Omental fat pad (tissue), 3 donors: ENCODE measurements at regions not wholly inside any gene's neighbourhood (a gene's known extent, or its start where the extent isn't known, plus 50 kb on each side); places are given as distances from the start of the nearest gene placed in this dataset.

Experiments
- ATAC-seq: fragments of 150-250 bp; one replicate; pipeline ENCODE4 v1.9.1; 2016; ENCODE audit warnings: mild to moderate bottlenecking, moderate library complexity; ENCODE audit not compliant: low FRiP score
- DNase-seq: peaks from one replicate; pipeline ENCODE4 v3.0.0-alpha.2; 2019; ENCODE audit warnings: low spot score
- CTCF ChIP-seq, 3 donors: fragments of 450-650 bp; IDR thresholded peaks; one replicate each; pipeline ENCODE4 v1.5.1; 2016 to 2017; ENCODE audit warnings: antibody characterized with exemption in 3 of 3, mild to moderate bottlenecking in 3 of 3, moderate library complexity in 2 of 3

- ATAC-seq = no peak
- TF ChIP-seq CTCF (IDR thresholded peaks at IDR 0.05) = no peak
- no peak for DNase-seq
Observed at GRCh38 chr19:31185261-31185660, 164.0 kb downstream of the TSHZ3 start.

GRCh38 chr19:31181535-31181934 is 167.7 kb downstream of the TSHZ3 start:
- ATAC-seq (no peak), DNase-seq (no peak)
- TF ChIP-seq CTCF (IDR thresholded peaks at IDR 0.05) = no peak

GRCh38 chr19:31180907-31181306 is 168.3 kb downstream of the TSHZ3 start:
- no peak for TF ChIP-seq CTCF (IDR thresholded peaks at IDR 0.05)
- DNase-seq (no peak), ATAC-seq (no peak)

- DNase-seq (no peak), ATAC-seq (no peak)
- TF ChIP-seq CTCF (IDR thresholded peaks at IDR 0.05) = no peak
Observed at GRCh38 chr19:31179471-31179852, 169.8 kb downstream of the TSHZ3 start.

- no peak for DNase-seq
- ATAC-seq = no peak
- TF ChIP-seq CTCF (IDR thresholded peaks at IDR 0.05) = no peak
Observed at GRCh38 chr19:31178833-31179470, 170.3 kb downstream of the TSHZ3 start.

- ATAC-seq = no peak
- no peak for TF ChIP-seq CTCF (IDR thresholded peaks at IDR 0.05)
- DNase-seq = no peak
Observed at GRCh38 chr19:31177246-31177645, 172.0 kb downstream of the TSHZ3 start.

GRCh38 chr19:31175564-31176348 is 173.5 kb downstream of the TSHZ3 start:
- ATAC-seq (no peak), DNase-seq (no peak)
- TF ChIP-seq CTCF (IDR thresholded peaks at IDR 0.05) = no peak
